Mesenchymal stem cell (in vitro differentiated cells and primary cell): ENCODE measurements at regions not wholly inside any gene's neighbourhood (a gene's known extent, or its start where the extent isn't known, plus 50 kb on each side); places are given as distances from the start of the nearest gene placed in this dataset.
"Not testable (repeated sequence)": the region's sequence is repeated elsewhere in the genome, so short reads cannot be mapped to it uniquely, and the experiment has no call there.

Source experiments
- DNase-seq: peaks from one replicate; pipeline ENCODE4 v3.0.0-alpha.2; 2013
- H2AFZ ChIP-seq: one replicate; pipeline ENCODE4 v1.6.1; 2013; ENCODE audit warnings: low read depth, mild to moderate bottlenecking, control low read depth, inconsistent platforms, low read length, moderate library complexity
- H2AK5ac ChIP-seq: 2 replicates; pipeline ENCODE4 v1.6.1; 2013; ENCODE audit warnings: low read length, moderate library complexity, mild to moderate bottlenecking, inconsistent platforms; ENCODE audit not compliant: severe bottlenecking
- H2BK120ac ChIP-seq: one replicate; pipeline ENCODE4 v1.6.1; 2013; ENCODE audit warnings: low read depth, mild to moderate bottlenecking, inconsistent platforms, low read length, moderate library complexity
- H2BK12ac ChIP-seq, 2 experiments: one replicate each; pipeline ENCODE4 v1.6.1; 2013; ENCODE audit warnings: inconsistent platforms in 2 of 2, low read length in 2 of 2, mild to moderate bottlenecking in 2 of 2, moderate library complexity in 2 of 2, control low read depth in 1 of 2
- H2BK15ac ChIP-seq: one replicate; pipeline ENCODE4 v1.6.1; 2013; ENCODE audit warnings: mild to moderate bottlenecking, low read depth, inconsistent platforms; ENCODE audit not compliant: poor library complexity, severe bottlenecking
- H2BK5ac ChIP-seq: 2 replicates; pipeline ENCODE4 v1.6.1; 2013; ENCODE audit warnings: low read depth, mild to moderate bottlenecking, low read length, control low read depth, inconsistent platforms; ENCODE audit not compliant: poor library complexity, severe bottlenecking
- H3K14ac ChIP-seq, 2 experiments: one replicate each; pipeline ENCODE4 v1.6.1; 2013; ENCODE audit warnings: inconsistent platforms in 2 of 2, low read length in 2 of 2, control low read depth in 1 of 2, mild to moderate bottlenecking in 1 of 2, moderate library complexity in 1 of 2
- H3K18ac ChIP-seq, 2 experiments: one replicate each; pipeline ENCODE4 v1.6.1; 2013; ENCODE audit warnings: inconsistent platforms in 2 of 2, low read length in 2 of 2, control low read depth in 1 of 2, low read depth in 1 of 2, mild to moderate bottlenecking in 1 of 2
- H3K23ac ChIP-seq, 2 experiments: one replicate each; pipeline ENCODE4 v1.6.1; 2013; ENCODE audit warnings: inconsistent platforms in 2 of 2, low read length in 2 of 2, mild to moderate bottlenecking in 2 of 2, moderate library complexity in 2 of 2, control low read depth in 1 of 2
- H3K27ac ChIP-seq: 2 replicates; pipeline ENCODE4 v1.5.1; 2013; ENCODE audit warnings: mild to moderate bottlenecking, moderate library complexity, low read length, control low read depth, inconsistent platforms; ENCODE audit not compliant: poor library complexity, severe bottlenecking
- H3K27me3 ChIP-seq, 2 experiments: 2 replicates each; pipeline versions ENCODE4 v1.6.1 to v1.7.0; 2013; ENCODE audit warnings: low read length in 2 of 2, mild to moderate bottlenecking in 2 of 2, moderate library complexity in 2 of 2, control low read depth in 1 of 2, inconsistent platforms in 1 of 2; ENCODE audit not compliant: control insufficient read depth in 1 of 2, insufficient read depth in 1 of 2
- H3K36me3 ChIP-seq, 2 experiments: 2 replicates each; pipeline versions ENCODE4 v1.6.1 to v1.7.0; 2013; ENCODE audit warnings: low read length in 2 of 2, control low read depth in 1 of 2, inconsistent platforms in 1 of 2, low read depth in 1 of 2, mild to moderate bottlenecking in 1 of 2; ENCODE audit not compliant: insufficient read depth in 2 of 2, control insufficient read depth in 1 of 2
- H3K4ac ChIP-seq, 2 experiments: one replicate each; pipeline ENCODE4 v1.6.1; 2013; ENCODE audit warnings: inconsistent platforms in 2 of 2, low read length in 2 of 2, mild to moderate bottlenecking in 2 of 2, moderate library complexity in 2 of 2, control low read depth in 1 of 2, low read depth in 1 of 2
- H3K4me1 ChIP-seq: 2 replicates; pipeline ENCODE4 v1.6.1; 2013; ENCODE audit warnings: low read depth, low read length, control low read depth; ENCODE audit not compliant: control insufficient read depth, insufficient read depth
- H3K4me2 ChIP-seq: 2 replicates; pipeline ENCODE4 v1.6.1; 2013; ENCODE audit warnings: low read length, mild to moderate bottlenecking, inconsistent platforms; ENCODE audit not compliant: poor library complexity, severe bottlenecking
- H3K4me3 ChIP-seq, 2 experiments: 2 replicates each; pipeline versions ENCODE4 v1.5.1 to v1.7.0; 2013; ENCODE audit warnings: low read length in 2 of 2, mild to moderate bottlenecking in 2 of 2, control low read depth in 1 of 2, low read depth in 1 of 2; ENCODE audit not compliant: insufficient read depth in 1 of 2
- H3K79me1 ChIP-seq: replicated peaks from 2 replicates; pipeline ENCODE4 v1.6.1; 2013; ENCODE audit warnings: mild to moderate bottlenecking, control low read depth, low read length, inconsistent platforms; ENCODE audit not compliant: poor library complexity, severe bottlenecking
- H3K9ac ChIP-seq: 2 replicates; pipeline ENCODE4 v1.7.0; 2013; ENCODE audit warnings: mild to moderate bottlenecking, low read length, moderate library complexity
- H3K9me3 ChIP-seq: 2 replicates; pipeline ENCODE4 v1.7.0; 2013; ENCODE audit warnings: mild to moderate bottlenecking, low read length; ENCODE audit not compliant: control insufficient read depth
- H4K8ac ChIP-seq: one replicate; pipeline ENCODE4 v1.6.1; 2013; ENCODE audit warnings: inconsistent platforms, mild to moderate bottlenecking, low read length, moderate library complexity
- H4K91ac ChIP-seq: one replicate; pipeline ENCODE4 v1.6.1; 2013; ENCODE audit warnings: mild to moderate bottlenecking, low read length, inconsistent platforms
- WGBS: methylation state at CpG from one replicate; pipeline ENCODE4 v1.1.7; 2013; ENCODE audit warnings: mixed read lengths; 5-methylcytosine and 5-hydroxymethylcytosine counted together

DNA sequence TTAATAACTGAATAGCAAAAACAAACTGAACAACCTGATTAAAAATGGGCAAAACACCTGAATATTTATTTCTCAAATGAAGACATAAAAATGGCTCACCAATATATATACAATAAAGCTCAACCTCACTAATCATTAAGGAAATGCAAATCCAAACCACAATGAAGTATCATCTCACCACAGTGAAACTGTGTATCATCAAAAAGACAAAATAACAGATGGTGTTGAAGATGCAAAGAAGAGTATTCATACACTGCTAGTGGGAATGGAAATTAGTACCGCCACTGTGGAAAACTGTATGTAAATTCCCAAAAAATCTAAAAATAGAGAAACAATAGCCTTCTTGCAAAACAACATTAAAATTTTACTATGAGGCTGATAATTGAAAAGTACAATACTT, 1660.1 kb upstream of the B3GALT2 start:
- no peaks in the 10 kb centered on the region for H3K79me1 ChIP-seq
- H2AK5ac ChIP-seq = no peak overlapping the region
- no peak overlapping the region for H3K4ac ChIP-seq
- no peak overlapping the region for H2BK15ac ChIP-seq
- H3K9ac ChIP-seq = no peak overlapping the region
- H3K23ac ChIP-seq = no peak overlapping the region
- no peak overlapping the region for H2BK120ac ChIP-seq
- no peak overlapping the region for H3K4me3 ChIP-seq
- H2BK5ac ChIP-seq = no peak overlapping the region
- H3K4me2 ChIP-seq = no peak overlapping the region
- no peaks in the 10 kb centered on the region for H3K27me3 ChIP-seq
- H4K91ac ChIP-seq = no peak overlapping the region
- no peak overlapping the region for H3K27ac ChIP-seq
- no peak overlapping the region for H2AFZ ChIP-seq
- no peaks in the 10 kb centered on the region for H3K36me3 ChIP-seq
- H3K18ac ChIP-seq = no peak overlapping the region
- H2BK12ac ChIP-seq = no peak overlapping the region
- no peak overlapping the region for H3K14ac ChIP-seq
- no CpG with 5 or more reads among the region's 1 CpG for WGBS
- no peak overlapping the region for H4K8ac ChIP-seq
- H3K4me1 ChIP-seq = no peaks in the 10 kb centered on the region
- no peaks in the 10 kb centered on the region for H3K9me3 ChIP-seq
- DNase-seq = no peak

DNA sequence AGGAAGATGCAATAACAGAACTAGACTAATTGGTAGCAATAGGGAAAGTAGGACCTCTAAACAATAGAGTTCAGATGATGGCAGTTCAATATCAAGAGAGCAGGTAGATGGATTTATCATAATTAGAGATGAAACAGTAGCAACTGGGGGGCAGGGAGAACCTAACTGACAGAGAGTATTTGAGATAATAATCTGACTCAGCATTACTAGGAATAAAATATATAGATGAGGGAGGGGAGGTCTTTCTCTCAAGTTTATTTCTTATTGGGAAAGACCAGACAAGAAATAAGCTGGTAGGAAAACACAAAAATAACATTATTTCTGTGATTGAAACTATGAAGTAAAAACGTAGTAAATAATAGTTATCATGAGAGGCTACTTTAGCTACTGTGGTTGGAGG, 1656.7 kb upstream of the B3GALT2 start:
- H3K4me3 ChIP-seq = no peak overlapping the region
- DNase-seq = no peak
- peaks cover 6% of the 10 kb centered on the region for H3K9me3 ChIP-seq
- no peak overlapping the region for H4K91ac ChIP-seq
- H3K27ac ChIP-seq = no peak overlapping the region
- no peak overlapping the region for H2BK5ac ChIP-seq
- 58% methylated on average over 1 of the region's 1 CpG for WGBS
- no peaks in the 10 kb centered on the region for H3K4me1 ChIP-seq
- H2BK15ac ChIP-seq = no peak overlapping the region
- no peak overlapping the region for H2BK120ac ChIP-seq
- no peak overlapping the region for H3K4ac ChIP-seq
- H2AFZ ChIP-seq = no peak overlapping the region
- H3K27me3 ChIP-seq = no peaks in the 10 kb centered on the region
- no peak overlapping the region for H2BK12ac ChIP-seq
- H3K9ac ChIP-seq = no peak overlapping the region
- no peak overlapping the region for H2AK5ac ChIP-seq
- no peak overlapping the region for H3K23ac ChIP-seq
- H4K8ac ChIP-seq = no peak overlapping the region
- H3K79me1 ChIP-seq = no peaks in the 10 kb centered on the region
- no peak overlapping the region for H3K14ac ChIP-seq
- no peak overlapping the region for H3K18ac ChIP-seq
- no peaks in the 10 kb centered on the region for H3K36me3 ChIP-seq
- no peak overlapping the region for H3K4me2 ChIP-seq

DNA sequence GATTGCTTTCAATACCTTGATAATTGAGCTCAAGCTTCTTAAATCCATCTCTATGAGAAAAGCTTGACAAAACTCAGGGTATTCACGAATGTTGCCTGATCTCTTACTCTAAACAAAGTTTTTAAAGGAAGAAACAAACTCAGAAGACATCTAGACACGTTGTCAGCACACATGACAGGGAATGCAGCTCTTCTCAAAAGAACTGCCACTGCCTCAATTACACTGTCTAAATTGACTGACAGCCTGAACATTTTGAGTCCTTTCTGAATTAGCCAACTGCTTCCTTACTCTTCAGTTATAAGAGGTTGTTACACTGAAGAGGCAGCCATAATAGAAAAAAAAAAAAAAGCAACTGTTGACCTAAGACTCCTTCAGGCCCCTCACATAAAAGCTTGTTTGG, 1646.7 kb upstream of the B3GALT2 start:
- no peak overlapping the region for H2BK120ac ChIP-seq
- H3K14ac ChIP-seq = no peak overlapping the region
- H3K4me1 ChIP-seq = no peaks in the 10 kb centered on the region
- H3K4ac ChIP-seq = no peak overlapping the region
- H3K27me3 ChIP-seq = no peaks in the 10 kb centered on the region
- no peak overlapping the region for H3K18ac ChIP-seq
- no peaks in the 10 kb centered on the region for H3K36me3 ChIP-seq
- H3K23ac ChIP-seq = no peak overlapping the region
- no peak overlapping the region for H3K27ac ChIP-seq
- no peak overlapping the region for H2BK12ac ChIP-seq
- peaks cover 3% of the 10 kb centered on the region for H3K9me3 ChIP-seq
- H2BK15ac ChIP-seq = no peak overlapping the region
- no peak overlapping the region for H2AFZ ChIP-seq
- no peak overlapping the region for H2BK5ac ChIP-seq
- H4K8ac ChIP-seq = no peak overlapping the region
- H3K4me3 ChIP-seq = no peak overlapping the region
- H3K4me2 ChIP-seq = no peak overlapping the region
- no peak overlapping the region for H4K91ac ChIP-seq
- WGBS = 29% methylated on average over 2 of the region's 2 CpGs
- no peak for DNase-seq
- H3K79me1 ChIP-seq = no peaks in the 10 kb centered on the region
- H3K9ac ChIP-seq = no peak overlapping the region
- no peak overlapping the region for H2AK5ac ChIP-seq

DNA sequence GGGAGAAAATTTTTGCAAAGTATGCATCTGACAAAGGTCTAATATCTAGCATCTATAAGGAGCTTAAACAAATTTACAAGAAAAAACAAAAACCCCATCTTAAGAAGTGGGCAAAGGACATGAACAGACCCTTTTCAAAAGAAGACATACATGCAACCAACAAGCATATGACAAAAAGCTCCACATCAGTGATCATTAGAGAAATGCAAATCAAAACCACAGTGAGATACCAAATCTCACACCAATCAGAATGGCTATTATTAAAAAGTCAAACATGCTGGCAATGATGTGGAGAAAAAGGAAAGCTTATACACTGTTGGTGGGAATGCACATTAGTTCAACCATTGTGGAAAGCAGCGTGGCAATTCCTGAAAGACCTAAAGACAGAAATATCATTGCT, 1645.2 kb upstream of the B3GALT2 start:
- not testable (repeated sequence) for H3K27ac ChIP-seq, H2AFZ ChIP-seq, H3K4me3 ChIP-seq, H2BK15ac ChIP-seq, H3K4me1 ChIP-seq, H3K79me1 ChIP-seq, H3K4ac ChIP-seq, H3K14ac ChIP-seq, H2BK5ac ChIP-seq, H3K27me3 ChIP-seq, H2BK120ac ChIP-seq, H3K18ac ChIP-seq, H4K8ac ChIP-seq, H3K36me3 ChIP-seq, H3K4me2 ChIP-seq, H3K23ac ChIP-seq, H4K91ac ChIP-seq, H3K9me3 ChIP-seq, H2BK12ac ChIP-seq, H3K9ac ChIP-seq, DNase-seq, H2AK5ac ChIP-seq
- WGBS = 75% methylated on average over 1 of the region's 1 CpG
